SU-DHL-6 (cell line): ENCODE measurements at regions not wholly inside any gene's neighbourhood (a gene's known extent, or its start where the extent isn't known, plus 50 kb on each side); places are given as distances from the start of the nearest gene placed in this dataset.
A peak's percentile ranks its signal among the peaks of the same experiment; 100 is the strongest.

Experiments used
- H2AFZ ChIP-seq: fragments of 200-600 bp; sonication (generic); 2 replicates; pipeline ENCODE4 v1.6.1; 2014; ENCODE audit warnings: low read depth, mild to moderate bottlenecking, moderate library complexity, mixed read lengths, antibody characterized with exemption, low read length; ENCODE audit not compliant: severe bottlenecking
- H3F3A ChIP-seq: fragments of 200-600 bp; shearing (Covaris generic); 2 replicates; pipeline ENCODE4 v1.6.0; 2016; ENCODE audit warnings: antibody characterized with exemption, mild to moderate bottlenecking; ENCODE audit not compliant: insufficient read depth
- H3K27ac ChIP-seq: fragments of 200-600 bp; sonication (generic); 2 replicates; pipeline ENCODE4 v1.5.1; 2016; ENCODE audit warnings: low read depth, mild to moderate bottlenecking, low read length, moderate library complexity, mixed read lengths
- H3K27me3 ChIP-seq: fragments of 200-600 bp; sonication (generic), shearing (Covaris generic); 2 replicates; pipeline ENCODE4 v1.6.0; 2014; ENCODE audit warnings: mild to moderate bottlenecking, low read length
- H3K36me3 ChIP-seq: fragments of 200-600 bp; sonication (generic); 2 replicates; pipeline ENCODE4 v1.6.1; 2014; ENCODE audit warnings: mild to moderate bottlenecking, low read length, mixed read lengths
- H3K4me2 ChIP-seq: fragments of 300-600, 200-600 bp; shearing (Covaris generic), sonication (generic); 2 replicates; pipeline ENCODE4 v1.6.0; 2014; ENCODE audit warnings: low read length, low read depth, mild to moderate bottlenecking; ENCODE audit not compliant: poor library complexity, severe bottlenecking
- H3K4me3 ChIP-seq: fragments of 200-600 bp; sonication (generic); 2 replicates; pipeline ENCODE4 v1.5.1; 2014; ENCODE audit warnings: antibody characterized with exemption, low read length, mild to moderate bottlenecking, mixed read lengths; ENCODE audit not compliant: insufficient read depth, poor library complexity, severe bottlenecking
- H3K79me2 ChIP-seq: fragments of 200-600 bp; sonication (generic); 2 replicates; pipeline ENCODE4 v1.6.1; 2014; ENCODE audit warnings: mild to moderate bottlenecking, low read length, moderate library complexity; ENCODE audit not compliant: insufficient read depth
- H3K9ac ChIP-seq: fragments of 200-600 bp; sonication (generic); 2 replicates; pipeline ENCODE4 v1.7.0; 2014; ENCODE audit warnings: mild to moderate bottlenecking, low read length
- H3K9me2 ChIP-seq: fragments of 200-600 bp; sonication (generic); replicated peaks from 2 replicates; pipeline ENCODE4 v1.6.1; 2014; ENCODE audit warnings: low read length; ENCODE audit not compliant: insufficient read depth
- H3K9me3 ChIP-seq: fragments of 200-600 bp; sonication (generic); 2 replicates; pipeline ENCODE4 v1.6.1; 2014; ENCODE audit warnings: low read length, mixed read lengths; ENCODE audit not compliant: insufficient read depth
- H4K20me1 ChIP-seq: fragments of 200-600 bp; sonication (generic); 2 replicates; pipeline ENCODE4 v1.6.1; 2014; ENCODE audit warnings: low read depth, mild to moderate bottlenecking, antibody characterized with exemption, low read length, moderate library complexity, mixed read lengths
- CTCF ChIP-seq: fragments of 200-600 bp; sonication (generic); IDR thresholded peaks from one replicate; pipeline ENCODE4 v1.5.1; 2017; ENCODE audit warnings: antibody characterized with exemption, mild to moderate bottlenecking, low read length, moderate library complexity; ENCODE audit not compliant: insufficient read depth, poor library complexity, severe bottlenecking
- EZH2phosphoT487 ChIP-seq: fragments of 200-600 bp; sonication (generic), shearing (Covaris generic); conservative IDR thresholded peaks from 2 replicates; pipeline ENCODE4 v1.6.1; 2018; ENCODE audit warnings: mild to moderate bottlenecking, antibody characterized with exemption, low read length, moderate library complexity, mixed read lengths

DNA sequence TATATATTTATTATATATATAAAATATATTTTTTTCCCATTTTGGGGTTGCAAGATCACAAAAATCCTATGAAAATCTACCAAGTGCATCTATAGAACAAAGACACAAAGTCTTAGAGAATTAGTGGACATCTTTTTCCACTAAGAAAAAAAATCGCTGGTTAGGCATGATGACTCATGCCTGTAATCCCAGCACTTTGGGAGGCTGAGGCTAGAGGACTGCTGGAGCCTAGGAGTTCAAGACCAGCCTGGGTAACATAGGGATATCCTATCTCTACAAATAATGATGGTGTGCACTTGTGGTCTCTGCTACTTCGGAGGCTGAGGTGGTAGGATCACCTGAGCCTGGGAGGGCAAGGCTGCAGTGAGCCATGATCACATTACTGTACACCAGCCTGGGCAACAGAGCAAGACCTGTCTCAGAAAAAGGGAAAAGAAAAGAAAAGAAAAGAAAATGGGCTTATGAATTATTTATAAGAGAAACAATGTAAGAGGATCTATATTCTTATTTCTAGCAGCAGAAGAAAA lies 185.1 kb upstream of the PSMD7 start:
- Histone ChIP-seq H2AFZ (no peak overlapping the region), H3K27me3 (no peaks in the 10 kb centered on the region)

DNA sequence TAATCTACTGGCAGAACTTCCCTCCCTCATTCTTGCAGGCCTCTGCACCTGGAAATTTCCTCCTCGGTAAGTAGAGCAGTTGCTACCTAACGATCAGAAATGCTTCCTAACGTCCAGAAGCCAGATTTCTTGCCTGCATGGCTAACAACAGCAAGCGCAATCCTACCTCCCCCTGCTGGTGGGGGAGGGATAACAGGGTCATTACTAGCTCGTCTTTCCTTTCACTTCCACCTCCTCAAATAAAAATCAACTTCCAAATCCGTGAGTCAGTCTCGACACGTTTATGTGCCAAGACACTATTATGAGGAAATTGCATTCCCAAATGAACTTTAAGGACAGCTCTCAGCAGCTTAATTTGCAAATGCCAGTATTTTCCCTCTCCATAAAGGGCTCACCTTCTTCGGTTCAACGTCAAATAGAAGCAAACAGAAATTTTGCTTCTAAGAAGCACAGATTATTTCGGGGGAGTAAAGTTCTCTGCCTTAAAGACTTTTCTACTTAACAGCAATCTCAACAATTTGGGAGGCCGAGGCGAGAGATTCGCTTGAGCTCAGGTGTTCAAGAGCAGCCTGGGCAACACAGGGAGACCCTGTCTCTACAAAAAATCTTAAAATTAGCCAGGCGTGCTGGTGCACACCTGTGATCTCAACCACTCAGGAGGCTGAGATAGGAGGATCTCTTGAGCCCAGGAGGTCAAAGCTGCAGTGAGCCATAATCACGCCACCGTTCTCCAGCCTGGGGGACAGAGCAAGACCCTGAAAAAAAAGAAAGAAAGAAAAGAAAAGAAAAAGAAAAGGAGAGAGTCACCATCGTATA lies 188.6 kb upstream of the PSMD7 start:
- no peaks in the 10 kb centered on the region for H3K36me3 ChIP-seq
- H3K4me3 ChIP-seq = no peak overlapping the region
- H3F3A ChIP-seq = no peaks in the 10 kb centered on the region
- H3K79me2 ChIP-seq = no peaks in the 10 kb centered on the region
- H2AFZ ChIP-seq = no peak overlapping the region
- no peak overlapping the region for H3K27ac ChIP-seq
- TF ChIP-seq CTCF = peak; percentile 33
- TF ChIP-seq EZH2phosphoT487 = no peak
- no peaks in the 10 kb centered on the region for H3K9me3 ChIP-seq
- no peak overlapping the region for H3K4me2 ChIP-seq
- H4K20me1 ChIP-seq = no peaks in the 10 kb centered on the region
- no peak overlapping the region for H3K9ac ChIP-seq
- no peaks in the 10 kb centered on the region for H3K9me2 ChIP-seq
- no peaks in the 10 kb centered on the region for H3K27me3 ChIP-seq

More for the DNA sequence above, 185.1 kb upstream of the PSMD7 start:
- Histone ChIP-seq H3K4me3 (no peak overlapping the region), H3K27ac (no peak overlapping the region), H3K9ac (no peak overlapping the region), H3K4me2 (no peak overlapping the region), H4K20me1 (no peaks in the 10 kb centered on the region), H3K36me3 (no peaks in the 10 kb centered on the region), H3K9me2 (no peaks in the 10 kb centered on the region), H3K79me2 (no peaks in the 10 kb centered on the region), H3K9me3 (no peaks in the 10 kb centered on the region), H3F3A (no peaks in the 10 kb centered on the region)
- no peak for TF ChIP-seq EZH2phosphoT487
- TF ChIP-seq CTCF = no peak

DNA sequence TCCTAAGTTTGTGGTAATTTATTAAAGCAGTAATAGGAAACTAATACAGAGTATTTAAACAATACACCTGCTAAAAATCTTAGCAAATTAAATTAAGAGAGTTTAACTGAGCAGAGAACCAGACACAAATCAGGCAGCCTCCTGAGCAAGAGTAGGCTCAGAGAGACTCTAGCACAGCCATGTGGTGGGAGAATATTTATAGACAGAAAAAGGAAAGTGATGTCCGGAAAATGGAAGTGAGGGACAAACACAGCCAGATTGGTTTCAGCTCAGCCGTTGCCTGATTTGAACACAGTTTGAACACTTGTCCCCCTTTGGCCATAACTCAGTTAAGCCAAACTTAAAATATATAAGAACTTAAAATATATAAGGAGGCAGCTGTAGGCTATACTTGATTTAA lies 192.6 kb upstream of the PSMD7 start:
- Histone ChIP-seq H3K27ac (no peak overlapping the region), H3K9me3 (no peaks in the 10 kb centered on the region), H3K9ac (no peak overlapping the region), H3K36me3 (no peaks in the 10 kb centered on the region), H3K79me2 (no peaks in the 10 kb centered on the region), H2AFZ (no peak overlapping the region), H4K20me1 (no peaks in the 10 kb centered on the region), H3F3A (no peaks in the 10 kb centered on the region), H3K4me2 (no peak overlapping the region), H3K4me3 (no peak overlapping the region), H3K27me3 (no peaks in the 10 kb centered on the region), H3K9me2 (no peaks in the 10 kb centered on the region)
- TF ChIP-seq CTCF (no peak), EZH2phosphoT487 (no peak)
